NCI-H1105 treated with DMSO at 0.1 percent for 48 hours (cell line): ENCODE measurements at regions not wholly inside any gene's neighbourhood (a gene's known extent, or its start where the extent isn't known, plus 50 kb on each side); places are given as distances from the start of the nearest gene placed in this dataset.
A peak's percentile ranks its signal among the peaks of the same experiment; 100 is the strongest.
"Not testable (repeated sequence)": the region's sequence is repeated elsewhere in the genome, so short reads cannot be mapped to it uniquely, and the experiment has no call there.

Experiments used
- DNase-seq: peaks from one replicate; lab custom pipeline; 2025; lab: John Stamatoyannopoulos, UW

GRCh38 chr3:178349218-178349596, 187.0 kb upstream of the KCNMB2 start:
- not testable (repeated sequence) for DNase-seq

DNA sequence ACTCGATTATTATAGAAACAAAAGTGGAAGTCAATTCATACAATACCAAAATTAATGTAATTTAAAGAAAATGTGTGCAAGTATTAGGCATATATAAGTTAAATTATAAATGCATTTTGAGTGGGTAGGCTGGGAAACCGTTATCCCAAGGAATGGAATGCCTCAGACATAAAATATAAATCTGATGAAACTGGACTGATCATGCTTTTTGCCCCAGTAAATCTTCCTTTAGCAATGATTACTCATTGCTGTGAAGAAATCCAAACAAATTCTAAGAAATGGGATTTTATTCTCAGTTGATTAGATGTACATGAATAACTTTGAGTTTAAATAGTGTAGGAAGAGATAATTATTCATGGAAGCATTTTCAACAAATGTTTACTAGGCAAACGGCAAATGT, 185.5 kb upstream of the KCNMB2 start:
- DNase-seq, result no peak

- DNase-seq, result peak; percentile 67
Observed at GRCh38 chr3:178352326-178353005, 183.8 kb upstream of the KCNMB2 start.

DNA sequence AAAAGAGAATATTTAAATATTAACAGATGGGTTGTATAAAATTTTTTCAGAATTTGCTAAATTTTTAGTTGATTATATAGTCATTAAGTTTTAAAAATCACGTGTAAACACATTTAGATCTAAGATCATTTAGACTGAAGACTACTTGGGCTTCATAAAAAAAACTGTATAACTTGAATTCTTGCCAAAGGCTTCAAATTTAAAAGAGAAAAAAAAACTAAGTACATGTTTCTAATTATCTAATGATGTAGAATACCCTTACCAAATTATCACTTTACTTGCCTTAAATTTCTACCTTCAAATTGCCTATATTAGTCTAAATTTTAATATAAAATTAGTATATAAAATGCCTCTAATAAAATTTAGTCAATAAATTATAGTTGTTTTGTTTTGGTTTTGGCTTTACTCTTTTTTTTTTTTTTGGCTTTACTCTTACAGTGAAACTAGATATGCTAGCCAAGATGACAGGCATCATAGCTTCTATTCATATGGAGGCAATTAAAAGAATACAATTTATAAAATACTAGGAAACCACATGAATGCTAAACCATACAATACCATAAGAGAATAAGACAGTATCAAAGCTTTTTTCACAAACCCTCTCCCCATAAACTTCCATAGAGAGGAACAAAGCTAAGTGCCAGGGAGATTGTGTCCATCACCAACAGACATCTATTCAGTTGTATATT, 183.1 kb upstream of the KCNMB2 start:
- peak; percentile 89 for DNase-seq

DNA sequence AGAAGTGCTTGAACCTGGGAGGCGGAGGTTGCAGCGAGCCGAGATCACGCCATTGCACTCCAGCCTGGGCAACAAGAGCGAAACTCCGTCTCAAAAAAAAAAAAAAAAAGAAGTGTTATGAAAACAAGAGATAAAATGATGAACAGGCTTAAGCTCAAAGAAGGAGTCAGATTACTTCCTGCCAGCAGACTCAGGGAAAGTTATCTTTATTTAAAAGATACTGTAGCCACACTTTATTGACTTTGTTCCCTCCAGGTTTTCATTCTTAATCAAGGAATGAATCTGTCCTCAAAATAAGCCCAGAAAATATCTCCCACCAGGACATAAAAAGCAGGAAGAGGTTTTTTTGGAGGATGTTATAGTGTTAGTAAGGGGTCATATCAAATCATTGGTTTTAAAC, 176.5 kb upstream of the KCNMB2 start:
- DNase-seq, result no peak

DNA sequence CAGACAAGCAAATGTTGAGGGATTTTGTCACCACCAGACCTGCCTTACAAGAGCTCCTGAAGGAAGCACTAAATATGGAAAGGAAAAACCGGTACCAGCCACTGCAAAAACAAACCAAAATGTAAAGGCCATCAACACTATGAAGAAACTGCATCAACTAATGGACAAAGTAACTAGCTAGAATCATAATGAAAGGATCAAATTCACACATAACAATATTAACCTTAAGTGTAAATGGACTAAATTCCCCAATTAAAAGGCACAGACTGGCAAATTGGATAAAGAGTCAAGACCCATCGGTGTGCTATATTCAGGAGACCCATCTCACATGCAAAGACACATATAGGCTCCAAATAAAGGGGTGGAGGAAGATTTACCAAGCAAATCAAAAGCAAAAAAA, 173.2 kb upstream of the KCNMB2 start:
- not testable (repeated sequence) for DNase-seq

- peak; percentile 68 for DNase-seq
Observed at GRCh38 chr3:178367817-178368617, 168.2 kb upstream of the KCNMB2 start.

GRCh38 chr3:178369006-178369405, 167.2 kb upstream of the KCNMB2 start:
- DNase-seq, result no peak

DNA sequence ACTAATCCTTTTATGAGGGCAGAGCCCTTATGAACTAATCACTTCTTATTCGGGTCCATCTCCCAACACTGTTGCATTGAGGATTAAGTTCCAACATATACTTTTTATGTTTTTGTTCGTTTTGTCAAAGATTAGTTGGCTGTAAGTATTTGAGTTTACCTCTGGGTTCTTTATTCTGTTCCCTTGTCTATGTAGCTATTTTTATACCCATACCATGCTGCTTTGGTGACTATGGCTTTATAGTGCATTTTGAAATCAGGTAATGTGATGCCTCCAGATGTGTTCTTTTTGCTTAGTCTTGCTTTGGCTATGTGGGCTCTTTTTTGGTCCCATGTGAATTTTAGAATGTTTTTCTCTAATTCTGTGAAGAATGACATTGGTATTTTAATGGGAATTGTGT, 166.4 kb upstream of the KCNMB2 start:
- no peak for DNase-seq

- DNase-seq, result no peak
Observed at GRCh38 chr3:178370387-178370786, 165.8 kb upstream of the KCNMB2 start.

GRCh38 chr3:178381555-178381954, 154.7 kb upstream of the KCNMB2 start:
- no peak for DNase-seq

DNA sequence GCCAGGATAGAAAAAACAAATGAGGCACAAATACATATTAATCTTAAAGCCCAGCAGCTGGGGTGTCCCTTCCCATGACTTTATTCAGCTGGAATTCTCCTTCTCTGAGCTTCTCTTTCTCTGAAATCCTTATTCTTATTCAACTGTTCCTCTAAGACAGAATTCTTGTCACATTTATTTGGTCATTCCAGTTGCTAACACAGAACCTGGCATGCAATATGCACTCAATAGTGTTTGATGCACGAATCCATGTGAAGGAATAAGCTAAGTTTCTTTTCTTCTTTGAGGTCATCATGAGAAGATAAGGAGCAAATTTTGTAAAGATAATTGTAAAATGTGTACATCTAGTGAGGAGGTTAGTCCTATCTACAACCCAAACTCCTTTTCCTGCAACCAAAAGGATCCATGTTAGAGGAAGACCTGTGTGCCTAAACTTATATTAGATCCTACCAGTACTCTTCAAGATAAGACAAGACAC, 154.2 kb upstream of the KCNMB2 start:
- no peak for DNase-seq

GRCh38 chr3:178382449-178383061, 153.7 kb upstream of the KCNMB2 start:
- DNase-seq, result no peak

DNA sequence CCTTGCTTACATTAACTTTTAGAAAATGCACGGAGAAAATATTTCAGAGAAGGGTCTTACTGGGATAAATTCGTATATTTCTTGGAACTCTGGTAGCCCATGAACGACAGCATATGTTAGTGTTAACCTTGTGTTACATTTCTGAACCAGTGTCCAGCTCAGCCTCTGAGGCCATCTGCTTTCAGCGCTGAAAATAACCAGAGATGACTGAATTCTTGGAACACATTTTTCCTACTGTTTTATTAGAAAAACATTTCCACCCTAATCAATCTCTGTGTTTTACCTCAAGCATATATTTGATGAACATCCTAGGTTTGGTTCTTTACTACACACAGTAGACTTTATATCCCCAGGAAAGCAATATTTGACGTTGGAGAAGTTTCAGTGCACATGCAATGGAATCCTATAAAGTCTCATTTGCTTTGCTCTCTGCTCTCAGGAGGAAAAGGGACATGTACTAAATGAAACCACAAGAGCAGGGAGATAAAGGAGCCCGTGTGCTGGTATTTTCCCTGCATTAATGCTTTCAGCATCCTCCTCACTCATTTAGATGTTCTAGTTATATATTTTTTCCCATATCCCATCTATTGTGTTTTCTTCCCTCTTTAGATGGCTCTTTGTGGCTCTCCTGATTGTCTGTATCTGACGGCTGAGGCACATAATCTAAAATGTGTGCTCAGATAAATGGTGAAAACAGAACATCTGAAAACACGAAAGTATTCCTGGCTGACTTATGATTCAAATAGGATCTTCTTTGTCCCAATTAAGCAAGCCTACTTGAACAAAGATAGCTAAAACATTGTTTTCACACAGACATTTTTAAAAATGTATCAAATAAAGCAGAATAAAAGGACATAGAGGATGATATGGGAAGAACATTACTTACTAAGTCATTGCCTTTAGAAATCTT, 151.7 kb upstream of the KCNMB2 start:
- DNase-seq, result no peak

GRCh38 chr3:178385280-178385952, 150.8 kb upstream of the KCNMB2 start:
- DNase-seq, result peak; percentile 73

GRCh38 chr3:178386401-178386800, 149.8 kb upstream of the KCNMB2 start:
- DNase-seq, result no peak

DNA sequence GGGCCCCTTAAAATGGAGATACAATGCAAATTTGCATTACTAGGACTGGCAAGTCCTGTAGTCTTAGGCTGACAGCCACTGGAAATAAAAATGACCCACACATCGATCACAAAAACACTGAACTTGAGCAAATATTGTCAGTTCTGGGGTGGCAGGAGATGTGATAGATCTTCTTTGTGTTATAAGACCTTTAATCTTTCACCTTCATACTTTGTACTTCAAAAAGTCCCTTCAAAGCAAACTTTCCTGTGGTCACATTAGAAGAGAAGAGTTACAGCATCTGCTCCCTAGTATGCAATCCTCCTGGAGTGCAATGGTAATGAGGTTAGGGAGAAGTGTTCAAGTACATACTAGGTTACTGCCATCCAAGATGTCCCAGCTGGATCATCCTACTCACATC, 149.4 kb upstream of the KCNMB2 start:
- no peak for DNase-seq

DNA sequence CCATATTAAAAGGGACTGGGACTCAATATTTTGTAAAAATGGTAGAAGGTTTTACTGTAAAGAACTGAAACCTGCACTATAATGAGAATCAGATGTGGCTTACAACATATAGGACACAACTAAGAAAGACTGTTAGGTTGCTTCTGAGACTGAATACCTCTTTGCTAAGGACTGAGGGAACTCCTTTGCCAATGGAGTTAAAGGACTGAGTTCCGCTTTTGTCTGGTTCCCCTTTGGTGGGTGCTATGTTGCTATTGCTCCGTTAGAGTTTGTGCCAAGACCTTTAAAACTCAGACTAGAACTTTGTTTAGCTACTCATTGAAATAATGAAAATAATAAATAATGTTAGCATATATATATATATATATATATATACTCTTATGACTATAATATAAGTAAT, 147.8 kb upstream of the KCNMB2 start:
- no peak for DNase-seq

- DNase-seq, result no peak
Observed at GRCh38 chr3:178389258-178389657, 147.0 kb upstream of the KCNMB2 start.

DNA sequence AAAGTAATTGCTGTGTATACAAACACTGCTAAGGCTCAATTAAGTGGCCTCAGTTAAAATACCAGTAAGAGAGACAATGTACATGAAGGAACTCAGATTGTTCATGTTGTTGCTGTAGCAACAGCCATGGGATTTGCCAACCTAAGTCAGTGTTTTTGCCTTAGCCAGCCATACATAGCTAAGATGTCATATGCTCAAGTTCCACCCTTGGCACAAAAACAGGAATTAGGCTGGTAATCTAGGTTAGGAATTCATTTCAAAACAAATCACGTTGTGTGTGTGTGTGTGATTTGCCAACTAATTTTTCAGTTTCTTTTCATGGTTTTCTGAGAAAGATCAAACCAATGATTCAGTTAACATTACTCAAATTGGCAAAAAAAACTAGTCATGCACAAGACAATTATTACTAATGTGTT, 143.7 kb upstream of the KCNMB2 start:
- DNase-seq, result peak; percentile 42

- DNase-seq, result no peak
Observed at GRCh38 chr3:178393146-178393545, 143.1 kb upstream of the KCNMB2 start.
